AG04449 (cell line): ENCODE measurements at regions not wholly inside any gene's neighbourhood (a gene's known extent, or its start where the extent isn't known, plus 50 kb on each side); places are given as distances from the start of the nearest gene placed in this dataset.

ENCODE experiments used
- CTCF ChIA-PET: fragments of 350-600 bp; formaldehyde crosslinking; extraction: SDS; loops from one replicate; lab custom pipeline; 2021; ENCODE audit warnings: antibody characterized with exemption; lab: Yijun Ruan, JAX
- POLR2A ChIA-PET: fragments of 400-600, 350-600 bp; formaldehyde crosslinking; extraction: SDS; loops from one replicate; lab custom pipeline; 2020; ENCODE audit warnings: antibody characterized with exemption, inconsistent platforms; lab: Yijun Ruan, JAX
- DNase-seq: peaks from one replicate; pipeline ENCODE4 v3.0.0-alpha.2; 2010; ENCODE audit warnings: low read depth, low spot score
- H3K4me3 ChIP-seq: 2 replicates; pipeline ENCODE4 v1.5.1; 2011; ENCODE audit warnings: low read depth, mild to moderate bottlenecking, control low read depth, low read length
- CTCF ChIP-seq: IDR thresholded peaks from one replicate; pipeline ENCODE4 v1.5.1; 2011; ENCODE audit warnings: mild to moderate bottlenecking, moderate library complexity, low read length, control low read depth, inconsistent platforms; ENCODE audit not compliant: insufficient read depth; ENCODE audit errors: missing control alignments

GRCh38 chr18:77749089-77749488 is 499.4 kb downstream of the GALR1 start:
- TF ChIP-seq CTCF, result no peak
- ChIA-PET CTCF (no interaction called here), POLR2A (no interaction called here)
- H3K4me3 ChIP-seq, result no peak overlapping the region
- no peak for DNase-seq

DNA sequence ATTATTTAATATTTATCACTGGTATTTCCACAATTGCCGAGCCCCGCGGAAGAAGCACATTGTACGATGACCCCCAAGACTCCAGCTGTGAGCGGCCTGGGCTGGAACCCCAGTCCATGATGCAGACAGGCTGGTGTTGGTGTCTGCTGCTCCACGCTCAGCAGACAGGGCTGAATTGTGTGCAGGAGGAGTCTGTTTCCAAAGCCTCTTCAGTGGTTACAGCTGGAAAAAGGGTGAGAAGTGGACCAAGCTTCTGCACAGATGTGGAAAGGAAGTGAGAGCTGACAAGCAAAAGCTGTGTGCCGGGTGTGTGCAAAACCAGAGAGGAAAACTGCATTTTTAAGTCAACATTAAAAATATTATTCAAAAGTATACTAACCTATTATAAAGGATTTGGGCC is 500.4 kb downstream of the GALR1 start:
- no peak for TF ChIP-seq CTCF
- no peak overlapping the region for H3K4me3 ChIP-seq
- CTCF ChIA-PET, result no interaction called here
- POLR2A ChIA-PET, result no interaction called here
- no peak for DNase-seq

DNA sequence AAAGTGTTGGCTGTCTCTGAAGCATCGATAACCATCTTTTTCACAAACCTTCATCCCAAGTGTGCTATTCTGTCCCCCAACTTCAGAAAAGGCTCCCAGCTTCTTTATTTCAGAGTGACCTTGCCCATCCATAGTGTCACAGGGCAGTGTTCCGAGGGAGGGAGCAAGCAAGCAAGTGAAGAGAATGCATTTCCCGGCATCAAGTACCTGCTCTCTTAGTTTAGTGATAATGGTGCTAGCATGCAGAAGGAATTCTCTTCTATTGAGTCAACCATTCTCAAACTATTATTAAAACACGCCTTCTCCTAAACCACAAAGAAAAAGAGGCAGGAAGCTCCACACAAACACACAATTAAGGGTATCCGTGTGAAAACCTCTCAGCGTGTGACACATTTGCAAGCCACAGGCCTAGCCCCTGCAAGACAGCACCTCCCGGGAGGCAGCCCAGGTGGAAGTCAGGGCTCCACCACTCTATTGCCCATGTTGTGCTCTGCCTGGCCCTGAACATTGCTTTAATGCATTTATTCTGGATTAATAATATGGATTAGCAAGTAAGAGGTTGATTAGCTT is 504.9 kb downstream of the GALR1 start:
- ChIA-PET CTCF (no interaction called here), POLR2A (no interaction called here)
- DNase-seq, result no peak

DNA sequence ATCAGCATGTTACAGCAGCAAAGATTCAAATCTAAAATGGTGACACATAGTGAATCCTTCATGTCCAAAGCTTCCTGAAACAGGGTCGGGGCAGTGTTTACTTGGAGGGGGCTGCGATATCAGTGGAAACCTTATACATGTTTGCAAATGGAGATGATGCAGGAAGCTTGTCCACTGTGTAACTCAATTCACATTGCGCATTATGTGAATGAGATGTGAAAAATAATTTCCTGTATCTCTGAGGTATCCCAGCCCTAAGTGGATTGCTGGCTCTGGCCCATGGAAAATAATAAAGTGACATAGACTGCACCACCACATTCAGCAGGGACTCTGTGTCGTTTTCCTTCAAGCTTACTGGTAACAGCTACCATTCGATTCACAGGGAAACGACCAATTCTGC is 505.5 kb downstream of the GALR1 start:
- TF ChIP-seq CTCF, result no peak
- DNase-seq, result no peak
- POLR2A ChIA-PET, result no interaction called here
- no peak overlapping the region for H3K4me3 ChIP-seq
- CTCF ChIA-PET, result no interaction called here

More for the DNA sequence above, 504.9 kb downstream of the GALR1 start:
- H3K4me3 ChIP-seq, result no peak overlapping the region
- TF ChIP-seq CTCF, result no peak

DNA sequence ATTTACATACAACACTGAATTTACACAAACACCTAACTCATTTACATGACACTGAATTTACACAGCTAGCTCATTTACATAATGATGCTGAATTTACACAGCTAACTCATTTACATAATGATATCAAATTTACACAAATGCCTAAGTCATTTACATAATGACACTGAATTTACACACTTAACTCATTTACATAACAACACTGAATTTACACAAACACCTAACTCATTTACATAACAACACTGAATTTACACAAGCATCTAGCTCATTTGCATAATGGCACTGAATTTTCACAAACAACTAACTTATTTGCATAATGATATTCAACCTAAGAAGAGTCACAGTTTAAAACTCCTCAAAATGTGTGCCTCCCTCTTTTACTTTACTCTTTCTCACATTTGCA is 511.7 kb downstream of the GALR1 start:
- CTCF ChIA-PET, result no interaction called here
- POLR2A ChIA-PET, result no interaction called here
- no peak overlapping the region for H3K4me3 ChIP-seq
- TF ChIP-seq CTCF, result no peak
- DNase-seq, result no peak

- ChIA-PET POLR2A (no interaction called here), CTCF (no interaction called here)
- no peak for TF ChIP-seq CTCF
- no peak for DNase-seq
- H3K4me3 ChIP-seq, result no peak overlapping the region
Observed at GRCh38 chr18:77762014-77762413, 512.4 kb downstream of the GALR1 start.
